ENCODE measurements at regions not wholly inside any gene's neighbourhood (a gene's known extent, or its start where the extent isn't known, plus 50 kb on each side); places are given as distances from the start of the nearest gene placed in this dataset.
"Not testable (repeated sequence)": the region's sequence is repeated elsewhere in the genome, so short reads cannot be mapped to it uniquely, and the experiment has no call there.

- not testable (repeated sequence) for DNase-seq (ENCODE audit: low spot score); FAIRE-seq
Measured at GRCh38 chr5:128730021-128730420, 192.0 kb upstream of the FBN2 start.

- not testable (repeated sequence) for FAIRE-seq; DNase-seq (ENCODE audit: low spot score)
Measured at GRCh38 chr5:128735656-128736055, 197.6 kb upstream of the FBN2 start.

GRCh38 chr5:128736553-128736952 lies 198.5 kb upstream of the FBN2 start:
- DNase-seq (ENCODE audit: low spot score) (no peak), FAIRE-seq (no peak)

- no peak for FAIRE-seq
- no peak for DNase-seq (ENCODE audit: low spot score)
Measured at GRCh38 chr5:128749136-128749898, 211.3 kb upstream of the FBN2 start.

- no peak for DNase-seq (ENCODE audit: low spot score)
- FAIRE-seq: no peak
Measured at GRCh38 chr5:128750155-128750554, 212.1 kb upstream of the FBN2 start.

GRCh38 chr5:128757196-128757959 lies 207.9 kb upstream of the SLC27A6 start:
- no peak for FAIRE-seq
- no peak for DNase-seq (ENCODE audit: low spot score)

- DNase-seq (ENCODE audit: low spot score) (no peak), FAIRE-seq (no peak)
Measured at GRCh38 chr5:128762661-128763306, 202.5 kb upstream of the SLC27A6 start.

GRCh38 chr5:128763321-128763720 lies 202.0 kb upstream of the SLC27A6 start:
- no peak for FAIRE-seq
- DNase-seq (ENCODE audit: low spot score): no peak

- DNase-seq (ENCODE audit: low spot score): no peak
- FAIRE-seq: no peak
Measured at GRCh38 chr5:128764601-128765310, 200.5 kb upstream of the SLC27A6 start.

GRCh38 chr5:128765448-128766061 lies 199.7 kb upstream of the SLC27A6 start:
- DNase-seq (ENCODE audit: low spot score) (no peak), FAIRE-seq (no peak)

- DNase-seq (ENCODE audit: low spot score) (no peak), FAIRE-seq (no peak)
Measured at GRCh38 chr5:128766406-128766805, 198.9 kb upstream of the SLC27A6 start.

GRCh38 chr5:128770907-128771306 lies 194.4 kb upstream of the SLC27A6 start:
- DNase-seq (ENCODE audit: low spot score) (no peak), FAIRE-seq (no peak)

- DNase-seq (ENCODE audit: low spot score): no peak
- FAIRE-seq: no peak
Measured at GRCh38 chr5:128772356-128772755, 192.9 kb upstream of the SLC27A6 start.

- DNase-seq (ENCODE audit: low spot score): no peak
Measured at GRCh38 chr5:128773378-128773777, 191.9 kb upstream of the SLC27A6 start.

GRCh38 chr5:128774605-128775004 lies 190.7 kb upstream of the SLC27A6 start:
- no peak for FAIRE-seq
- peak; percentile 23 for DNase-seq (ENCODE audit: low spot score)

More at GRCh38 chr5:128773378-128773777, 191.9 kb upstream of the SLC27A6 start:
- FAIRE-seq: no peak

- no peak for FAIRE-seq
- no peak for DNase-seq (ENCODE audit: low spot score)
Measured at GRCh38 chr5:128775558-128775957, 189.7 kb upstream of the SLC27A6 start.

- no peak for FAIRE-seq
- no peak for DNase-seq (ENCODE audit: low spot score)
Measured at GRCh38 chr5:128777052-128777451, 188.2 kb upstream of the SLC27A6 start.

- FAIRE-seq (no peak), DNase-seq (ENCODE audit: low spot score) (no peak)
Measured at GRCh38 chr5:128778474-128778873, 186.8 kb upstream of the SLC27A6 start.

- no peak for FAIRE-seq
- peak; percentile 24 for DNase-seq (ENCODE audit: low spot score)
Measured at GRCh38 chr5:128782446-128782845, 182.8 kb upstream of the SLC27A6 start.

GRCh38 chr5:128784726-128785125 lies 180.6 kb upstream of the SLC27A6 start:
- DNase-seq (ENCODE audit: low spot score): no peak
- FAIRE-seq: peak; percentile 27

- DNase-seq (ENCODE audit: low spot score) (no peak), FAIRE-seq (no peak)
Measured at GRCh38 chr5:128791312-128791711, 174.0 kb upstream of the SLC27A6 start.

All from RCC 7860 (cell line).